ENCODE measurements at regions not wholly inside any gene's neighbourhood (a gene's known extent, or its start where the extent isn't known, plus 50 kb on each side); places are given as distances from the start of the nearest gene placed in this dataset.

GRCh38 chr2:239545741-239546392, 145.0 kb upstream of the HDAC4 start:
- DNase-seq (ENCODE audit: extremely low read depth in 1 of 2, low read depth in 1 of 2), result no peak

GRCh38 chr2:239544918-239545465, 144.2 kb upstream of the HDAC4 start:
- DNase-seq (ENCODE audit: extremely low read depth in 1 of 2, low read depth in 1 of 2), result no peak

- no peak for DNase-seq (ENCODE audit: extremely low read depth in 1 of 2, low read depth in 1 of 2)
Measured at GRCh38 chr2:239544143-239544917, 143.5 kb upstream of the HDAC4 start.

GRCh38 chr2:239543702-239544101, 142.9 kb upstream of the HDAC4 start:
- DNase-seq (ENCODE audit: extremely low read depth in 1 of 2, low read depth in 1 of 2), result no peak

- DNase-seq (ENCODE audit: extremely low read depth in 1 of 2, low read depth in 1 of 2), result no peak
Measured at GRCh38 chr2:239540174-239540573, 139.4 kb upstream of the HDAC4 start.

- DNase-seq (ENCODE audit: extremely low read depth in 1 of 2, low read depth in 1 of 2), result no peak
Measured at GRCh38 chr2:239539776-239540100, 138.9 kb upstream of the HDAC4 start.

GRCh38 chr2:239539083-239539775, 138.4 kb upstream of the HDAC4 start:
- no peak for DNase-seq (ENCODE audit: extremely low read depth in 1 of 2, low read depth in 1 of 2)

GRCh38 chr2:239538357-239539052, 137.7 kb upstream of the HDAC4 start:
- no peak for DNase-seq (ENCODE audit: extremely low read depth in 1 of 2, low read depth in 1 of 2)

GRCh38 chr2:239537633-239538356, 137.0 kb upstream of the HDAC4 start:
- no peak for DNase-seq (ENCODE audit: extremely low read depth in 1 of 2, low read depth in 1 of 2)

GRCh38 chr2:239536186-239536585, 135.4 kb upstream of the HDAC4 start:
- no peak for DNase-seq (ENCODE audit: extremely low read depth in 1 of 2, low read depth in 1 of 2)

- DNase-seq (ENCODE audit: extremely low read depth in 1 of 2, low read depth in 1 of 2), result no peak
Measured at GRCh38 chr2:239535413-239536144, 134.8 kb upstream of the HDAC4 start.

GRCh38 chr2:239534581-239535412, 134.0 kb upstream of the HDAC4 start:
- DNase-seq (ENCODE audit: extremely low read depth in 1 of 2, low read depth in 1 of 2), result no peak

- no peak for DNase-seq (ENCODE audit: extremely low read depth in 1 of 2, low read depth in 1 of 2)
Measured at GRCh38 chr2:239533569-239534316, 132.9 kb upstream of the HDAC4 start.

- no peak for DNase-seq (ENCODE audit: extremely low read depth in 1 of 2, low read depth in 1 of 2)
Measured at GRCh38 chr2:239532859-239533258, 132.0 kb upstream of the HDAC4 start.

GRCh38 chr2:239532250-239532649, 131.4 kb upstream of the HDAC4 start:
- no peak for DNase-seq (ENCODE audit: extremely low read depth in 1 of 2, low read depth in 1 of 2)

- no peak for DNase-seq (ENCODE audit: extremely low read depth in 1 of 2, low read depth in 1 of 2)
Measured at GRCh38 chr2:239531456-239532241, 130.8 kb upstream of the HDAC4 start.

- no peak for DNase-seq (ENCODE audit: extremely low read depth in 1 of 2, low read depth in 1 of 2)
Measured at GRCh38 chr2:239530749-239531316, 130.0 kb upstream of the HDAC4 start.

Data from activated CD8-positive, alpha-beta memory T cell treated with anti-CD3 and anti-CD28 coated beads for 1 hour (primary cell).